LNCAP (cell line): ENCODE measurements at regions not wholly inside any gene's neighbourhood (a gene's known extent, or its start where the extent isn't known, plus 50 kb on each side); places are given as distances from the start of the nearest gene placed in this dataset.

Experiments used
- TF ChIP-seq, protein P1 (sequence below): fragments of 450-650 bp; IDR thresholded peaks from 2 replicates; pipeline ENCODE4 v1.5.1; 2017; ENCODE audit warnings: mild to moderate bottlenecking

DNA sequence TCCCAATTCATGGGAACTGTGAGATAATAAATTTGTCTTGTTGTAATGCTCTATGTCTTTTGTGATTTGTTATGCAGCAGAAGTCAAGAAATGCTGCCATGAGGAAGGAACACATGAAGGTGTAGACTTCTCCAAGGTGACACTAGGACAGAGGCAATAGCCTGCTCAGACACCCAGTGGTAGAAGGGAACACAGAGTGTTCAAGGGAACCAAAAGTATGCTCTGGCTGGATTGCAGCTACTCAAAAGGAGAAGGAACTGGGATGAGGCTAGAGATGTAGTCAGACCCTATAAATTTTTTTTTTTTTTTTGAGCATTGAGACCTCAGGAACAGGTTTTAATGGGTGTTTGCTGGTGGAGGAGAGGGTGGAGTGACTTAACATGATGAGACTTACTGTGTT is 232.5 kb downstream of the PARP8 start:
- TF ChIP-seq, protein P1, sequence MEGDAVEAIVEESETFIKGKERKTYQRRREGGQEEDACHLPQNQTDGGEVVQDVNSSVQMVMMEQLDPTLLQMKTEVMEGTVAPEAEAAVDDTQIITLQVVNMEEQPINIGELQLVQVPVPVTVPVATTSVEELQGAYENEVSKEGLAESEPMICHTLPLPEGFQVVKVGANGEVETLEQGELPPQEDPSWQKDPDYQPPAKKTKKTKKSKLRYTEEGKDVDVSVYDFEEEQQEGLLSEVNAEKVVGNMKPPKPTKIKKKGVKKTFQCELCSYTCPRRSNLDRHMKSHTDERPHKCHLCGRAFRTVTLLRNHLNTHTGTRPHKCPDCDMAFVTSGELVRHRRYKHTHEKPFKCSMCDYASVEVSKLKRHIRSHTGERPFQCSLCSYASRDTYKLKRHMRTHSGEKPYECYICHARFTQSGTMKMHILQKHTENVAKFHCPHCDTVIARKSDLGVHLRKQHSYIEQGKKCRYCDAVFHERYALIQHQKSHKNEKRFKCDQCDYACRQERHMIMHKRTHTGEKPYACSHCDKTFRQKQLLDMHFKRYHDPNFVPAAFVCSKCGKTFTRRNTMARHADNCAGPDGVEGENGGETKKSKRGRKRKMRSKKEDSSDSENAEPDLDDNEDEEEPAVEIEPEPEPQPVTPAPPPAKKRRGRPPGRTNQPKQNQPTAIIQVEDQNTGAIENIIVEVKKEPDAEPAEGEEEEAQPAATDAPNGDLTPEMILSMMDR: no peak

DNA sequence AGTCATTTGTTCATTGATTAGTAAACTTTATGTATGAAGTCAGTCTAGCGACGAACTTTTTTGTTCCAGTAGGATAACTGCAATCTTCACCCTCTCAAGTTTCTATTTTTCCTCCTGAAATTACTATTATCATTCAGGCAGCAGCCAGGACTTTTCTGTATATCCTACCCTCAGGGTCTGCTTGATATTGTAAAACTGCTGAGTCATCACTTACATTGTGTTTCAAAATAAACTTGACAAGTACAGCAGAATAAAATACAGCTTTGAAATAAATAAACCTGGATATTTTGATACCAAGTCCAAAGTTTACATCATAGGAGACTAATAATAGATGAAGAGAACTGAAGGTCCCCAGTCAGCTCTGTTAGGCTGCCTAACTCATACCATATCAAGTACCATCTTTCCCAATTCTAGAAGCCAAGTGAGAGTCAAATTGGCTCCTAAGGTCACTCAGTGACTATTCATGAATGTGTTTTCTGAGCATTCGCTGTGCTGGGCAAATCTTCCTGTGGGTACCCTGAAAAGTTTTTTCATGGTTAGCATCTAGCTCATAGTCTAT is 234.6 kb downstream of the PARP8 start:
- TF ChIP-seq, protein P1: no peak

DNA sequence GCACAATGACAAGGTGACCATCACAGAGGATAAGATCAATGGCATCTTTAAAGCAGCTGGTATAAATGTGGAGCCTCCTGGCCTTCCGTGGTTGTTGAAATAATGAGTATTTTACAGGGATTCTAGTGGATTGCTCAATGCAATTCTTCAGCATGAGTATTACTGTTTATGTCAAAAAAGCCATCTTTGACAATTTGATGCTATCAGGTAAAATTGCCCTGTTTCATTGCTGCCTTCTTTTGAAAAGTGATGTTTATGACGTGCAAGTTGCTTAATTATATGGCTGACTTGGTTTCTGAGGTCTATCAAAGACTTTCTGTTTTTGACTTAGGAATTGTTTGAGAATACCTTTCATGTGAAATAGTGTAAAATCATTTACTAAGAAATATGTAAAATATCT is 237.2 kb downstream of the PARP8 start:
- TF ChIP-seq, protein P1: no peak

DNA sequence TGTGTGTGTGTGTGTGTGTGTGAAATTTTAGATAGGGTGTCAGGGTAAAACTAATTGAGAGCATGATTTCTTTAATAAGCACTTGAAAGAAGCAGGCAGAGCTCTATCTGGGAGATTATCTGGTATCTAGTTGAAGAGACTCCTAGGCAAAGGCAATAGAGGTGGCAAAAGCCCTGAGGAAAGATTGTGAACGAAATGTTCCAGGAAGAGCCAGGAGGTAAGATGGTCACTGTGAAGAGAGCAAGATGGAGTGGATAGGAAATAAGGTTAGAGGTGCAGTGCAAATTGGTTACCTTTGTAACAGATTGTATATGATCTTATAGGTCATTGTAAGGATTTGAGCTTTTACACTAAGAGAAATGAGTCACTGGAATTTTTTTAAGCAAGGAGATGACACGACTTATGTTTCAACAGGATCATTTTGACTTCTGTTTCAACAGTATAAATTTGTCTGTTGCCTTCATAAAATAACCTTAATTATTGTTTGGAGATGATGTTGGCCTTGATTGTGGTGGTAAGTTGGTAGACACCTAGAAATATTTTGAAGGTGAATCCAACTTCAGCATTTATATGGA is 239.6 kb downstream of the PARP8 start:
- TF ChIP-seq, protein P1: no peak

DNA sequence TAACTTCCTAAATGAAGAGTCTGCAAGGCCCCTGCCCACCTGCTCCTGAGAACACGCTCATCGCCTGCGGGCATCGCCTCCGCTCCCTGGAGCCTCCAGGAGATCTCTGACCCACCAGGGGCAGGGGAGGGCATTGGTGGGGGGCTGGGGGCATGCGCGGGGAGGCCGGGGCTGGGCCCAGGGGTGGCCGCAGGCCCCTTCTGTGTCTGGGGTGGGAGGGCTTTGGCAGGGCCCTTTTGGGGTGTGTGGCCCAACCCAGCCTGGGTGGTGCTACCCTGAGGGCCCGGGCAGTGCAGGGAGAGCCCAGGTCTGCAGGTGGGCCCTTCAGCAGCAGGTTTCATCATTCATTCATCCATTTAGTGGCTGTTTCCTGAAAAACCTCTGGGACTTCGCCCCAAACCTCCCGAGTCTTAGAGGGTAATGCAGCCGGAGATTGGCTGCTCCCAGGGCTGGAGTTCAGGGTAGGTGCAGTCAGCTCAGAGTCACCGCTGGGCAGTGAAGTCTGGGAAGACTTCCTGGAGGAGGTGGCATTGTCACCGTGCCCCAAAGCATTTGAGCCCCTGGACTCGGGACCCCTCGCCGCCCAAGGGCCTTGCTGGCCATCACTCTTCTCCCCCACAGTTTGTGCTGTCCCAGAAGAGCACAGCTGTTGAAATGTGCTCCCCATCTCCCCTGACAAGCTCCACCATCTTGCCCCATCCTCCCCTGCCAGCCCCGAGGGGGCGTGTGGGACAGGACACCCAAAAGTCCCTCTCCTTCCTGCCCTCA is 255.1 kb downstream of the PARP8 start:
- TF ChIP-seq, protein P1: no peak

DNA sequence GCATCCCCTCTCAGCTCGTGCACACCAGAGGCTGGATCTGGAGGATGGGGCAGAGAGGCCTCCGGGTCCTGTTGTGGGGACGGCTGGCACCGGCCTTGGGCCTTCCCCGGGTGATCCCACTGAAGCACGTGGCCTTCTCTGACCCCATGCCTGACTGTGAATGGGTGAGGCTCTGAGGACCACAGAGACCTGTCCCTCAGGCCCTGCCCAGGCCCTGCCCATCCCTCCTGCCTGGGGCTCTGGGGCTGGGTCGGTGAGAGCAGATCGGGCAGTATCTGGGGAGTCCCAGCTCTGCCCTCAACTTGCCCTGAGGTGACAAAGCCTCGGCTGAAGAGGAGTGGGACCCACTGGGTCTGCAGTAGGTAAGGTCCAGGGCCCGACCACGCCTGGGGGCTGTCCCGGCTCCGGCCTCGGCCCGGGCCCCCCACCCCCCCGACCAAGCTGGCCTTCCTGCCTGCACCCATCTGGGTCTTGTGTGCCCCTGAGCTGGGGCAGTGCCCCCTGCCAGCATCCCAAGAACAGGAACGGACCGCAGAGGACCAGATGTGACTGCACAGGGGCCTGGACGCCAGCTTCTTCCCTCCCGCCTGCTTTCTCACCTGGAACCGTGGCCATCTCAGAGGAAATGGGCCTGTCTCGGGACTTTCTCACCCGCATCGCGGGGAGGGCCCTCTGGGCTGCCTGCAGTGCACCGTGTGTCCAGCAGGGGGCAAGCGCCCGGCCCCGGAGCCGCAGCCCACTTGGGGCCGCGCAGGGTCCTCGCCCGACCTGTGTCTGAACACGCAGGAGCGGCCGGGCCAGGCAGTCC is 255.9 kb downstream of the PARP8 start:
- TF ChIP-seq, protein P1: peak; percentile 27; the same call in 1 of the 2 replicates

DNA sequence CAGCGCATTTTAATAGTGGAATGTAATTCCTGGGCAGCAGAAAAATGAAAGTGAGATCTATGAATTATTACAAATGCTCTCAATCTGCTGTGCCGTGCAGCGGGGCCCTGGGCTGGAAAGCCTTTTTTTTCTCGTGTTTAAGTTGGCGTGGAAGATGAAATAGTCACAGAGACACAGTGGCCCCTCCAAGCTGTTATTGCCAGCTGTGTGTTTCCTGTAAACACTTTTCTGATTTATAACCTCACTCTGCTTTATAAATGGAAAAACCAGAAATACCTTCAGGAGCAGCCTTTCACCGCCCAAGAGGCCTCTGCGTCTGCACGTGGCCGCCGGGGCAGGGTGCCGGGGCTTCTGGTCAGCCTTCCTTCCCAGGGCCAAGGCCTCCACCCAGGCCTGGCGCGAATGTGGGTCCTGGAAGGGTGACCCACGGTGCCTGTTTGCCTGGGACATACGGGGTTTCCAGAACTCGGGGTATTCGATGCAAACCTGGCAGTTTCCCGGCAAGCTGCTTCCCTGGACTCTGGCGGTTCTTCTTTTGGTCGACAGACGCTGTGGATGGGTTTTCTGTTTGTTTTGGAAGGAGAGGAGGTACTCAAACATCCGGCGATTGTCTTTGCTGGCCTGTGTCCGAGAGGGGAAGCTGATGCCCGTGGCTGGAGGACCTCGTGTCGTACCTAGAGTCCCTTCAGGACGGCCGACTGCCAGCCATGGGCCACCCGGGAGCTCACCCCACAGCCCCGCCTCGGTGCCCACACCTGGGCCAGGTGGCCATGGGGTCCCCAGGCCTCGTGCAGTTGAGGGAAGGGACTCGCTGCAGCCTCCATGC is 256.7 kb downstream of the PARP8 start:
- TF ChIP-seq, protein P1: 0 out of 2 replicates have a peak, but pooled peaks have one; percentile 4
